DOHH2 (cell line): ENCODE measurements at regions not wholly inside any gene's neighbourhood (a gene's known extent, or its start where the extent isn't known, plus 50 kb on each side); places are given as distances from the start of the nearest gene placed in this dataset.

Experiments
- EZH2phosphoT487 ChIP-seq: fragments of 200-600 bp; sonication (generic); IDR thresholded peaks from 2 replicates; pipeline ENCODE4 v1.6.1; 2017; ENCODE audit warnings: borderline replicate concordance, mild to moderate bottlenecking, antibody characterized with exemption, low read length, moderate library complexity, mixed read lengths
- TF ChIP-seq, protein P1 (sequence below): fragments of 200-600 bp; sonication (generic); IDR thresholded peaks from one replicate; pipeline ENCODE4 v1.5.1; 2014; ENCODE audit warnings: antibody characterized with exemption, mild to moderate bottlenecking, low read depth, low read length; ENCODE audit not compliant: poor library complexity, severe bottlenecking

DNA sequence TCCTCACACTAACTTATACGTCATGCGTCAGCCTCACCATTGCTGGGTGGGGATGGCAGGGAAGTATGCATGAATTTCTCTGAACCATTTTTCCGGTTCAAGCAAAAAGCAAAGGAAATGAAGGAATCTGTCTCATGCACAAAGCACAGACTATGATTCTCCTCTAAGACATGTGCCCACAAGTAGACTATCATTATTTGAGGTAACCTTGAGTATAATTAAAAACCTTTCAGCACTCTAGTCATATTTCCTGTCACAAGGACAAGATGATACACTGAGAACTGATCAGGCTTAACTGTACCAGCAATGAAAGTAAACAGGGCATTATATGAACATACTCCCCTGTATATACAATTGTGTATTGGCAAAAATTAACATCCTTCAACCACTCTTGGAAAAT is 56.7 kb upstream of the TSC22D2 start:
- TF ChIP-seq, protein P1, sequence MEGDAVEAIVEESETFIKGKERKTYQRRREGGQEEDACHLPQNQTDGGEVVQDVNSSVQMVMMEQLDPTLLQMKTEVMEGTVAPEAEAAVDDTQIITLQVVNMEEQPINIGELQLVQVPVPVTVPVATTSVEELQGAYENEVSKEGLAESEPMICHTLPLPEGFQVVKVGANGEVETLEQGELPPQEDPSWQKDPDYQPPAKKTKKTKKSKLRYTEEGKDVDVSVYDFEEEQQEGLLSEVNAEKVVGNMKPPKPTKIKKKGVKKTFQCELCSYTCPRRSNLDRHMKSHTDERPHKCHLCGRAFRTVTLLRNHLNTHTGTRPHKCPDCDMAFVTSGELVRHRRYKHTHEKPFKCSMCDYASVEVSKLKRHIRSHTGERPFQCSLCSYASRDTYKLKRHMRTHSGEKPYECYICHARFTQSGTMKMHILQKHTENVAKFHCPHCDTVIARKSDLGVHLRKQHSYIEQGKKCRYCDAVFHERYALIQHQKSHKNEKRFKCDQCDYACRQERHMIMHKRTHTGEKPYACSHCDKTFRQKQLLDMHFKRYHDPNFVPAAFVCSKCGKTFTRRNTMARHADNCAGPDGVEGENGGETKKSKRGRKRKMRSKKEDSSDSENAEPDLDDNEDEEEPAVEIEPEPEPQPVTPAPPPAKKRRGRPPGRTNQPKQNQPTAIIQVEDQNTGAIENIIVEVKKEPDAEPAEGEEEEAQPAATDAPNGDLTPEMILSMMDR, result no peak
- TF ChIP-seq EZH2phosphoT487, result no peak
